PC-3 (cell line): ENCODE measurements at regions not wholly inside any gene's neighbourhood (a gene's known extent, or its start where the extent isn't known, plus 50 kb on each side); places are given as distances from the start of the nearest gene placed in this dataset.

ENCODE experiments used
- ATAC-seq: fragments of 200-7000 bp; cut with Tn5 transposase; 2 replicates; pipeline ENCODE4 v1.9.1; 2020; ENCODE audit warnings: mild to moderate bottlenecking, moderate library complexity
- BruUV-seq: library from RNA; stranded (reverse); fragments of 400-500 nt; replicated peaks from 2 replicates; lab custom pipeline; 2021; lab: Mats Ljungman, UMichigan
- CTCF ChIA-PET: fragments of 300-600 bp; sonication (Branson Sonifier 250); formaldehyde crosslinking; loops from one replicate; lab custom pipeline; 2022; ENCODE audit warnings: antibody characterized with exemption; lab: Charles Lee
- POLR2A ChIA-PET: fragments of 300-600 bp; sonication (Branson Sonifier 250); formaldehyde crosslinking; loops from one replicate; lab custom pipeline; 2022; ENCODE audit warnings: antibody characterized with exemption; ENCODE audit not compliant: unreplicated experiment; lab: Charles Lee
- DNase-seq: peaks from one replicate; pipeline ENCODE4 v3.0.0-alpha.2; 2015
- H2AFZ ChIP-seq: fragments of 300-600 bp; sonication (generic); 2 replicates; pipeline ENCODE4 v1.6.0; 2016; ENCODE audit warnings: antibody characterized with exemption, low read length
- H3F3A ChIP-seq: fragments of 300-600 bp; sonication (generic); one replicate; pipeline ENCODE4 v1.6.0; 2017; ENCODE audit warnings: antibody characterized with exemption, low read length, control low read depth, mild to moderate bottlenecking; ENCODE audit not compliant: unreplicated experiment
- H3K27ac ChIP-seq: fragments of 300-600 bp; sonication (generic); 2 replicates; pipeline ENCODE4 v1.5.1; 2016; ENCODE audit warnings: mild to moderate bottlenecking, low read length
- H3K27me3 ChIP-seq: fragments of 300-600 bp; sonication (generic); 2 replicates; pipeline ENCODE4 v1.6.1; 2016; ENCODE audit warnings: low read length, mixed read lengths
- H3K36me3 ChIP-seq: fragments of 300-600 bp; sonication (generic); 2 replicates; pipeline ENCODE4 v1.6.1; 2016; ENCODE audit warnings: low read depth, mixed run types, low read length, mixed read lengths
- H3K4me1 ChIP-seq: fragments of 300-600 bp; sonication (generic); 2 replicates; pipeline ENCODE4 v1.5.1; 2016; ENCODE audit warnings: low read length; ENCODE audit not compliant: insufficient read depth
- H3K4me2 ChIP-seq: fragments of 300-600 bp; sonication (generic); 2 replicates; pipeline ENCODE4 v1.6.0; 2016; ENCODE audit warnings: low read length
- H3K4me3 ChIP-seq: fragments of 300-600 bp; sonication (generic); 2 replicates; pipeline ENCODE4 v1.5.1; 2016; ENCODE audit warnings: mild to moderate bottlenecking, low read length, mixed read lengths
- H3K79me2 ChIP-seq: fragments of 300-600 bp; sonication (generic); 2 replicates; pipeline ENCODE4 v1.6.1; 2017; ENCODE audit warnings: low read length, mixed read lengths
- H3K9ac ChIP-seq: fragments of 300-600 bp; sonication (generic); 2 replicates; pipeline ENCODE4 v1.6.0; 2016; ENCODE audit warnings: mild to moderate bottlenecking, low read length
- H3K9me2 ChIP-seq: fragments of 300-600 bp; sonication (generic); replicated peaks from 2 replicates; pipeline ENCODE4 v1.6.1; 2016; ENCODE audit warnings: mixed run types, low read length, mixed read lengths
- H3K9me3 ChIP-seq: fragments of 300-600 bp; sonication (generic); 2 replicates; pipeline ENCODE4 v1.6.1; 2016; ENCODE audit warnings: low read length, mixed read lengths
- H4K20me1 ChIP-seq: fragments of 300-600 bp; sonication (generic); 2 replicates; pipeline ENCODE4 v1.6.1; 2016; ENCODE audit warnings: low read length, mixed read lengths
- EZH2 ChIP-seq: fragments of 300-600 bp; sonication (generic); IDR thresholded peaks from one replicate; pipeline ENCODE4 v1.6.1; 2017; ENCODE audit warnings: antibody characterized with exemption, mild to moderate bottlenecking, low read length; ENCODE audit not compliant: unreplicated experiment
- EZH2phosphoT487 ChIP-seq: fragments of 300-600 bp; sonication (generic); IDR thresholded peaks from 2 replicates; pipeline ENCODE4 v1.6.1; 2018; ENCODE audit warnings: mild to moderate bottlenecking, antibody characterized with exemption, low read length, borderline replicate concordance
- intact Hi-C: fragments of 100-400 bp; cut with micrococcal nuclease; formaldehyde crosslinking; loops from 2 replicates; pipeline ENCODE4 v1.9.0; 2023
- TF ChIP-seq, protein P1 (sequence below): fragments of 300-600 bp; sonication (generic); conservative IDR thresholded peaks from 2 replicates; pipeline ENCODE4 v1.5.1; 2017; ENCODE audit warnings: antibody characterized with exemption, low read depth, mild to moderate bottlenecking, low read length

DNA sequence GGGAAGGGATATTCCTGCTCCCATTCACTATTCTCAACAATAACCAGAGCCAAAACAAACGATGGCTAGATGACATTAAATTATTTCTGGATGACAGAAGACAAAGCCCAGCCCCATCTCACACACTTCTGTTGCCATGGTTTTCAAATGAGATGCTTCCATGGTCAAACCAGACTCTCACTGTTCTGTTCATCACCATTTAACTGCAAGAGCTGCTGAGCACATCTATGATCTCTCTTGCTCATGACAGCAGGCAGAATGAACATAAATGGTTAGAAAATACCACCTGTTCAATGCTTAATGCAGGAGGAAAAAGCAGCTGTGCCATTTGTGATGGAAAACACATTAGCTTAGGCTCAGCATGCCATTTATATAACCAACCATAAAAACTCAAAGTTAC is 758.6 kb upstream of the ZWINT start:
- Histone ChIP-seq H3K4me3 (no peak overlapping the region), H2AFZ (no peak overlapping the region), H3K4me2 (no peak overlapping the region), H3K9me3 (peaks cover 17% of the 10 kb centered on the region), H3K27me3 (no peaks in the 10 kb centered on the region), H3K36me3 (no peaks in the 10 kb centered on the region), H3K27ac (no peak overlapping the region), H3K9ac (no peak overlapping the region), H3F3A (no peaks in the 10 kb centered on the region), H3K4me1 (no peaks in the 10 kb centered on the region), H3K79me2 (no peaks in the 10 kb centered on the region), H3K9me2 (no peaks in the 10 kb centered on the region), H4K20me1 (no peaks in the 10 kb centered on the region)
- TF ChIP-seq, protein P1, sequence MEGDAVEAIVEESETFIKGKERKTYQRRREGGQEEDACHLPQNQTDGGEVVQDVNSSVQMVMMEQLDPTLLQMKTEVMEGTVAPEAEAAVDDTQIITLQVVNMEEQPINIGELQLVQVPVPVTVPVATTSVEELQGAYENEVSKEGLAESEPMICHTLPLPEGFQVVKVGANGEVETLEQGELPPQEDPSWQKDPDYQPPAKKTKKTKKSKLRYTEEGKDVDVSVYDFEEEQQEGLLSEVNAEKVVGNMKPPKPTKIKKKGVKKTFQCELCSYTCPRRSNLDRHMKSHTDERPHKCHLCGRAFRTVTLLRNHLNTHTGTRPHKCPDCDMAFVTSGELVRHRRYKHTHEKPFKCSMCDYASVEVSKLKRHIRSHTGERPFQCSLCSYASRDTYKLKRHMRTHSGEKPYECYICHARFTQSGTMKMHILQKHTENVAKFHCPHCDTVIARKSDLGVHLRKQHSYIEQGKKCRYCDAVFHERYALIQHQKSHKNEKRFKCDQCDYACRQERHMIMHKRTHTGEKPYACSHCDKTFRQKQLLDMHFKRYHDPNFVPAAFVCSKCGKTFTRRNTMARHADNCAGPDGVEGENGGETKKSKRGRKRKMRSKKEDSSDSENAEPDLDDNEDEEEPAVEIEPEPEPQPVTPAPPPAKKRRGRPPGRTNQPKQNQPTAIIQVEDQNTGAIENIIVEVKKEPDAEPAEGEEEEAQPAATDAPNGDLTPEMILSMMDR, result no peak
- TF ChIP-seq EZH2, result no peak
- no peak for TF ChIP-seq EZH2phosphoT487
- intact Hi-C loops, result no loop called here
- BruUV-seq, result no TSS peak
- DNase-seq (no peak), ATAC-seq (no peak)
- POLR2A ChIA-PET, result no interaction called here
- CTCF ChIA-PET, result no interaction called here

DNA sequence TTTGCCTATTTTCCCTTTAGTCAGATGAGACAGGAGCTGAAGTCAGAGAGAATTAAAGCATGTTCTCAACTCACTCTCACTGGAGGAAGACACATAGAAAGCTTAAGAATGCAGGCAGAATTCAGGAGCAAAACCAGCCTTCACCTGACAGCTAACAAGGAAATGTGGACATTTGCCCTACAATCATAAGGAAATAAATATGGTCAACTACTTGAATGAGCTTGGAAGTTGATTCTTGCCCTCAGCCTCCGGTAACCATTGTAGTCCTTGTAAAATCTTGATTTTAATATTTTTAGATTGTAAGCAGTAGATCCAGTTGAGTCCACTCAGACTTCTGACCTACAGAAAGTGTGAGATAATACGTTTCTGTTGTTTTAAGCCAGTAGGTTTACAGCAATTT is 752.5 kb upstream of the ZWINT start:
- Histone ChIP-seq H3K9me2 (no peaks in the 10 kb centered on the region), H3K27ac (no peak overlapping the region), H3K9ac (no peak overlapping the region), H4K20me1 (no peaks in the 10 kb centered on the region), H3K36me3 (no peaks in the 10 kb centered on the region), H3K9me3 (peaks cover 13% of the 10 kb centered on the region; the same call in 1 of the 2 replicates), H3F3A (no peaks in the 10 kb centered on the region), H3K27me3 (no peaks in the 10 kb centered on the region), H2AFZ (no peak overlapping the region), H3K4me3 (no peak overlapping the region), H3K4me1 (no peaks in the 10 kb centered on the region), H3K4me2 (no peak overlapping the region), H3K79me2 (no peaks in the 10 kb centered on the region)
- no peak for DNase-seq
- ChIA-PET POLR2A (no interaction called here), CTCF (no interaction called here)
- TF ChIP-seq EZH2phosphoT487 (no peak), EZH2 (no peak)
- TF ChIP-seq, protein P1, result no peak
- BruUV-seq, result no TSS peak
- ATAC-seq, result no peak
- intact Hi-C loops, result no loop called here

DNA sequence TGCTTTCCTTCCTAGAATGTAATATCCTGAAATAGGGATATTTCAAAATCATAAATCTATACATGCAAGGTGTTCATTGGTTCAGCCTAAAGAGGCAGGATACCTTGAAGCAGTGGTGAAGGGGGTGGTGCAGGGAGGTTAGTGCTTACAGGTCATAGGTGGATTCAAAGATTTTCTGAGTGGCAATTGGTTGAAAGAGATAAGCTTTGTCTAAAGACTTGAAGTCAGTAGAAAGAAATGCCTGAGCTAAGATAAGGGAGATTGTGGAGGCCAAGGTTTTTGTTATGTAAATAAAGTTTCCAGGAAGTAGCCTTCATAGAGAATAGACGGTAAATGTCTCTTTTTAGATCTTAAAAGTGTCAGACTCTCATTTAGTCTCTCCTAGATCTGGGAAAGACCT is 741.2 kb upstream of the ZWINT start:
- no peaks in the 10 kb centered on the region for H3K27me3 ChIP-seq
- no peaks in the 10 kb centered on the region for H3K4me1 ChIP-seq
- no peak overlapping the region for H3K4me3 ChIP-seq
- H3K4me2 ChIP-seq, result no peak overlapping the region
- TF ChIP-seq, protein P1, result no peak
- TF ChIP-seq EZH2 (no peak), EZH2phosphoT487 (no peak)
- H3F3A ChIP-seq, result no peaks in the 10 kb centered on the region
- H3K79me2 ChIP-seq, result no peaks in the 10 kb centered on the region
- 0 out of 2 replicates have a peak, but pooled peaks cover 5% of the 10 kb centered on the region for H3K9me3 ChIP-seq
- ATAC-seq (no peak), DNase-seq (no peak)
- CTCF ChIA-PET, result no interaction called here
- H4K20me1 ChIP-seq, result no peaks in the 10 kb centered on the region
- POLR2A ChIA-PET, result no interaction called here
- H3K9ac ChIP-seq, result no peak overlapping the region
- no peak overlapping the region for H3K27ac ChIP-seq
- no peak overlapping the region for H2AFZ ChIP-seq
- intact Hi-C loops, result no loop called here
- no TSS peak for BruUV-seq
- H3K36me3 ChIP-seq, result no peaks in the 10 kb centered on the region
- no peaks in the 10 kb centered on the region for H3K9me2 ChIP-seq
